ENCODE measurements at regions not wholly inside any gene's neighbourhood (a gene's known extent, or its start where the extent isn't known, plus 50 kb on each side); places are given as distances from the start of the nearest gene placed in this dataset.

- TF ChIP-seq EP300 (IDR thresholded peaks at IDR 0.05) (no peak), CTCF (IDR thresholded peaks at IDR 0.05) (no peak)
These were observed 269.6 kb downstream of the ALX1 start for GRCh38 chr12:85549640-85550039.

Data from esophagus muscularis mucosa (tissue), 3 donors.